HG03571 (cell line): ENCODE measurements at regions not wholly inside any gene's neighbourhood (a gene's known extent, or its start where the extent isn't known, plus 50 kb on each side); places are given as distances from the start of the nearest gene placed in this dataset.
A peak's percentile ranks its signal among the peaks of the same experiment; 100 is the strongest.
"Not testable (repeated sequence)": the region's sequence is repeated elsewhere in the genome, so short reads cannot be mapped to it uniquely, and the experiment has no call there.

Experiments
- ATAC-seq: cut with Tn5 transposase; IDR thresholded peaks from one replicate; pipeline ENCODE4 v1.9.1; 2021; ENCODE audit not compliant: unreplicated experiment

- no peak for ATAC-seq
Observed at GRCh38 chr10:23945845-23946244, 263.1 kb upstream of the KIAA1217 start.

GRCh38 chr10:23951841-23952240, 257.1 kb upstream of the KIAA1217 start:
- ATAC-seq, result no peak

GRCh38 chr10:23955456-23956225, 253.3 kb upstream of the KIAA1217 start:
- ATAC-seq, result no peak

- ATAC-seq, result no peak
Observed at GRCh38 chr10:23965123-23965522, 243.8 kb upstream of the KIAA1217 start.

GRCh38 chr10:23965880-23966279, 243.1 kb upstream of the KIAA1217 start:
- no peak for ATAC-seq

- ATAC-seq, result no peak
Observed at GRCh38 chr10:23966504-23967051, 242.4 kb upstream of the KIAA1217 start.

GRCh38 chr10:23968301-23968700, 240.6 kb upstream of the KIAA1217 start:
- ATAC-seq, result no peak

GRCh38 chr10:23974746-23975272, 234.1 kb upstream of the KIAA1217 start:
- no peak for ATAC-seq

- no peak for ATAC-seq
Observed at GRCh38 chr10:23975431-23975830, 233.5 kb upstream of the KIAA1217 start.

GRCh38 chr10:23976275-23976674, 232.7 kb upstream of the KIAA1217 start:
- no peak for ATAC-seq

GRCh38 chr10:23978317-23978716, 230.6 kb upstream of the KIAA1217 start:
- no peak for ATAC-seq

GRCh38 chr10:23980094-23980493, 228.8 kb upstream of the KIAA1217 start:
- ATAC-seq, result no peak

- no peak for ATAC-seq
Observed at GRCh38 chr10:23981520-23982309, 227.2 kb upstream of the KIAA1217 start.

GRCh38 chr10:23984405-23984804, 224.5 kb upstream of the KIAA1217 start:
- ATAC-seq, result not testable (repeated sequence)

GRCh38 chr10:23988006-23988405, 220.9 kb upstream of the KIAA1217 start:
- no peak for ATAC-seq

- peak; percentile 62 for ATAC-seq
Observed at GRCh38 chr10:23994459-23995046, 214.4 kb upstream of the KIAA1217 start.

- no peak for ATAC-seq
Observed at GRCh38 chr10:23999445-23999844, 209.5 kb upstream of the KIAA1217 start.

GRCh38 chr10:24000271-24000813, 208.6 kb upstream of the KIAA1217 start:
- no peak for ATAC-seq

- ATAC-seq, result no peak
Observed at GRCh38 chr10:24006741-24007140, 202.2 kb upstream of the KIAA1217 start.

- no peak for ATAC-seq
Observed at GRCh38 chr10:24007359-24007758, 201.6 kb upstream of the KIAA1217 start.
